IgD-negative memory B cell (primary cell): ENCODE measurements at regions not wholly inside any gene's neighbourhood (a gene's known extent, or its start where the extent isn't known, plus 50 kb on each side); places are given as distances from the start of the nearest gene placed in this dataset.
"Not testable (repeated sequence)": the region's sequence is repeated elsewhere in the genome, so short reads cannot be mapped to it uniquely, and the experiment has no call there.

ENCODE experiments used
- H3K27ac Mint-ChIP-seq, 3 donors: one replicate each; pipeline ENCODE4 v1.8.0; 2020 to 2022; ENCODE audit warnings: mild to moderate bottlenecking in 3 of 3, mixed read lengths in 3 of 3, moderate library complexity in 1 of 3
- H3K27me3 Mint-ChIP-seq: one replicate; pipeline ENCODE4 v1.8.0; 2021; ENCODE audit warnings: mixed read lengths
- H3K36me3 Mint-ChIP-seq: one replicate; pipeline ENCODE4 v1.8.0; 2020; ENCODE audit warnings: mild to moderate bottlenecking, mixed read lengths
- H3K4me1 Mint-ChIP-seq, 3 donors: one replicate each; pipeline ENCODE4 v1.8.0; 2020 to 2022; ENCODE audit warnings: mixed read lengths in 3 of 3, mild to moderate bottlenecking in 1 of 3
- H3K4me3 Mint-ChIP-seq, 4 donors: one replicate each; pipeline ENCODE4 v1.8.0; 2020 to 2022; ENCODE audit warnings: mild to moderate bottlenecking in 4 of 4, mixed read lengths in 4 of 4, moderate library complexity in 3 of 4
- H3K9me3 Mint-ChIP-seq, 3 donors: one replicate each; pipeline ENCODE4 v1.8.0; 2020 to 2021; ENCODE audit warnings: mixed read lengths in 3 of 3, mild to moderate bottlenecking in 1 of 3

DNA sequence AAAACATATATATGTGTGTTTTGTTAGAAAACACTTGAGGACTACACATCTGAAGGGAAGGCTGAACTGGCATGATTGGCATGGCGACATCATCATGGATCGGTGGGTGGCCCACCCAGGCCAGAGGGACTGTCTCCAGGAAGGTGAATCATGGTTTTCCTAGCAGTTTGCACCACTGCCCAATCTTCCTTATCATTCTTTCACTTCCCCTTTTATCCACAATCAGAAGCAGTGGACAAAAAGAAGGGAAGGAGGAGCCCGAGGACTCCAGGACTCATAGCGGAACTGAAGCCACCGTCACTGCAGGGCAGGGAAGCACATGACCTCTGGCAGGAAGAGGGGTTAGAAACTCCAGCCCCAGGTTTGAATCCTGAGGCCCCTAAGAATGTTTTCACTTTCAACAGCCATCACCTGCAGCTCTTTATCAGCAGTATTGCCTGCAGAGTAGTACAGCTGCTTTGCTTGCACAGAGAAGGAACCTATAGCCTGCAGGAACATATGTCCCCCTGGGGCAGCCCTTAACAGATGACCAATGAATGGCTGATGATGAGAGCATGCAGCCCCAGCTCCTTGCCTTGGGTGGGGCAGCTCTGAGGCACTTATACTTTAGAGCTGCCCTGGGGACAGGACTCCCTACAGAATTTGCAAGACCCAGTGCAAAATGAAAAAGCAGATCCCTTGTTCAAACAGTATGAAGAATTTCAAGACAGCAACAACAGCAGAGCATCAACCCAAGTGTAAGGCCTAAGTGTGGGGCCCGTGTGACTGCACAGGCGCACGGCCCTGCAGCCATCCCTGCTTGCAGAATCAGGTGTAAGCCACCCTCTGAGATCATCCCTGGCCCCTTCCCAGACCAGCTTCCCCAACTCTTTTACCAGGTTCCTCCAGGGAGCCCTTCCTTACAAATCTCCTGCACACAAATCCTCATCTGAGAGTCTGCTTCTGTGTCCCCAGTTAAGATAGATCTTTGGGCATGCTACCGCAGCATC lies 241.8 kb upstream of the IRF2BP2 start:
- H3K4me3 Mint-ChIP-seq, result peak overlapping the region in 1 of 4 donors; percentile 3
- peaks cover 8 to 21% (median 18%) of the 10 kb centered on the region in 3 donors for H3K4me1 Mint-ChIP-seq
- H3K27ac Mint-ChIP-seq, result no peak overlapping the region
- H3K27me3 Mint-ChIP-seq, result no peaks in the 10 kb centered on the region
- no peaks in the 10 kb centered on the region for H3K36me3 Mint-ChIP-seq
- no peaks in the 10 kb centered on the region for H3K9me3 Mint-ChIP-seq

DNA sequence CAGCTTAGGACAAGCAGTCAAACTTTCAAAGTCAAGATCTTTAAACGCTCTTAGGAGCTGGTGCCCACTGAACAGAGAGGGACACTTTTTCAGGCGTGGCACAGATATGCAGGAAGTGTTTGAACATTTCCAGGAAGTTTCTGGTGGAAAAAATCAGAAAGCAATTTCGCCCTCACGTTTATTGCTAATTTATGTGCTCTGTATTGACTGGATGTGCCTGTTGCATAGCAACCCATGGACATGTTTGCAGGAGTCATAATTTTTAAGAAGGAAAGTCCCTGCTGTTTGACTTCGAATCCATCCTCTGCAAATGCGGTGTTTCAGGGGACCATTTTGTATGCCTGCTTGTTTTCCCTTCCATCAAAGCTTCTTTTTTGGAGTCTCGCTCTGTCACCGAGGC lies 239.9 kb upstream of the IRF2BP2 start:
- Mint-ChIP-seq H3K4me3 (peak overlapping the region in 1 of 4 donors; percentile 50), H3K4me1 (peaks cover 10 to 28% (median 18%) of the 10 kb centered on the region in 3 donors), H3K9me3 (no peaks in the 10 kb centered on the region), H3K36me3 (no peaks in the 10 kb centered on the region), H3K27ac (no peak overlapping the region), H3K27me3 (no peaks in the 10 kb centered on the region)

- no peak overlapping the region for H3K4me3 Mint-ChIP-seq
- H3K9me3 Mint-ChIP-seq, result no peaks in the 10 kb centered on the region
- H3K36me3 Mint-ChIP-seq, result no peaks in the 10 kb centered on the region
- H3K27me3 Mint-ChIP-seq, result no peaks in the 10 kb centered on the region
- H3K27ac Mint-ChIP-seq, result peak overlapping the region in 1 of 3 donors; percentile 30
- peaks cover 17 to 33% (median 19%) of the 10 kb centered on the region in 3 donors for H3K4me1 Mint-ChIP-seq
Measured at GRCh38 chr1:234848972-234849649, 239.1 kb upstream of the IRF2BP2 start.

- H3K27ac Mint-ChIP-seq, H3K36me3 Mint-ChIP-seq, H3K9me3 Mint-ChIP-seq, H3K4me3 Mint-ChIP-seq, H3K27me3 Mint-ChIP-seq: not testable (repeated sequence)
- peaks cover 26 to 46% (median 32%) of the 10 kb centered on the region in 3 donors for H3K4me1 Mint-ChIP-seq
Measured at GRCh38 chr1:234846813-234847212, 236.8 kb upstream of the IRF2BP2 start.

DNA sequence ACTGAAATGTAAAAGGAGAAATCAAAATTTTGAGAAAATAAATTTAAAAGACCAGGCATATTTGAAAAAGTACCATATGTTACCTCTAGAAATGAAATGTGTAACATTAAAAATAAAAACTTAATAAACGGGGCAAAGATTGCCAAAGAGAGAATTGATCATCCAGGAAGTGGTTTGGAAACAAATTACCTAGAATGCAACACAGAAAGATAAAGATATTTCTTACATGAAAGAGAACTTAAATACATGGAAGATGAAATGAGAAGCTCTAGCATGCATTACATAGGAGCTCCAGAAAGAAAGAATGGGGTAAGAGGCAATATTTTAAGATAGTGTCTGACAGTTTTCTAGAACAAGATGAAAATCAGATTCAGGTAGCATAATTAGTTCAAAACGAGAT lies 235.9 kb upstream of the IRF2BP2 start:
- H3K36me3 Mint-ChIP-seq, result no peaks in the 10 kb centered on the region
- H3K9me3 Mint-ChIP-seq, result no peaks in the 10 kb centered on the region
- H3K4me1 Mint-ChIP-seq, result peaks cover 29 to 45% (median 38%) of the 10 kb centered on the region in 3 donors
- no peaks in the 10 kb centered on the region for H3K27me3 Mint-ChIP-seq
- H3K27ac Mint-ChIP-seq, result no peak overlapping the region
- no peak overlapping the region for H3K4me3 Mint-ChIP-seq

GRCh38 chr1:234845097-234845660 lies 235.2 kb upstream of the IRF2BP2 start:
- Mint-ChIP-seq H3K27me3 (no peaks in the 10 kb centered on the region), H3K4me3 (peak overlapping the region in 1 of 4 donors; percentile 39), H3K9me3 (no peaks in the 10 kb centered on the region), H3K36me3 (no peaks in the 10 kb centered on the region), H3K27ac (no peak overlapping the region), H3K4me1 (peaks cover 26 to 45% (median 44%) of the 10 kb centered on the region in 3 donors)

DNA sequence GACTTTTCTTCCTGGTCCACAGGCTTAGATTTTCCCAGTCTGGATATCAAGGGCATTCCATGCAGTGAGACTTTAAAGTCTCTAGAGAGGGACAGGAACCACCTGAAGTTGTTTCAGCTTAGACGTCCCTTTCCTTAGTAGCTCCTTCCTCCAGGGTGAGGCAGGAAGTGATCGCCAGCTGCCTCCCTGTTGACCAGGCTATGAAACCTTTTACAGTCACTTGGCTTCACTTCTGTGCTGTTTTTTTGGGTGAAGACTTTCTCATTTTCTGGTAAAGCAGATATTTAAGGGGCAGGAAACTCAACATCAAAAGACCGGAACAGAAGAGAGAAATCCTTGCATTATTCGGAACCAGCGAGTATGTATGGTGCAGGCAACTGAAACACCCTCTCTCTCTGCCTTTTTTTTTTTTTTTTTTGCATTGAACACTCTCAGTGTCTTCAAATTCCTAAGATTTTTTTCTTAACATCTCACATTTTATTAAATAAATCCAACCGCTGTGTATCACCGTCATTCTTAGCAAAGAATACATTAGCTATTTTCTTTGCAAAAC lies 234.6 kb upstream of the IRF2BP2 start:
- Mint-ChIP-seq H3K9me3 (no peaks in the 10 kb centered on the region), H3K27me3 (no peaks in the 10 kb centered on the region), H3K27ac (no peak overlapping the region), H3K4me1 (peaks cover 24 to 44% (median 42%) of the 10 kb centered on the region in 3 donors), H3K4me3 (peak overlapping the region in 3 of 4 donors; percentile 39 to 82 (median 73)), H3K36me3 (no peaks in the 10 kb centered on the region)

DNA sequence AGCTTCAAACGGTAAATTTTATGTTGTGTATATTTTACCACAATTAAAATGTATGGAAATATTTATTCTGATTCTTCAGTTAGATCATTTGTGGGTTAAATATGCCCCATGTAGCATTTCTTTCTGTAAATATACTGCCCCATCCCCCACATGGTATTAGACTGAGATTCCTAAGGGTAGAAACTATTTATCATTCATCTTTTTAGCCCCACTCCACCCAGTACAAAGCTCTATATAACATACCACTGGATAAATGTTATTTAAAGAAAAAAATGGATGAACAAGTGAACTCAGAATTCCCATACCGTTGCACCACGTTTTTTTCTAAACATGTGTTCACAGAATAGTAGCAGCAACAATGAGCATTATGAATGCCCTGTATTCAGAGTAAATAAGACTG lies 234.0 kb upstream of the IRF2BP2 start:
- Mint-ChIP-seq H3K4me1 (peaks cover 24 to 40% (median 37%) of the 10 kb centered on the region in 3 donors), H3K9me3 (no peaks in the 10 kb centered on the region), H3K4me3 (peak overlapping the region in 3 of 4 donors; percentile 39 to 82 (median 73)), H3K27me3 (no peaks in the 10 kb centered on the region), H3K36me3 (no peaks in the 10 kb centered on the region), H3K27ac (no peak overlapping the region)

DNA sequence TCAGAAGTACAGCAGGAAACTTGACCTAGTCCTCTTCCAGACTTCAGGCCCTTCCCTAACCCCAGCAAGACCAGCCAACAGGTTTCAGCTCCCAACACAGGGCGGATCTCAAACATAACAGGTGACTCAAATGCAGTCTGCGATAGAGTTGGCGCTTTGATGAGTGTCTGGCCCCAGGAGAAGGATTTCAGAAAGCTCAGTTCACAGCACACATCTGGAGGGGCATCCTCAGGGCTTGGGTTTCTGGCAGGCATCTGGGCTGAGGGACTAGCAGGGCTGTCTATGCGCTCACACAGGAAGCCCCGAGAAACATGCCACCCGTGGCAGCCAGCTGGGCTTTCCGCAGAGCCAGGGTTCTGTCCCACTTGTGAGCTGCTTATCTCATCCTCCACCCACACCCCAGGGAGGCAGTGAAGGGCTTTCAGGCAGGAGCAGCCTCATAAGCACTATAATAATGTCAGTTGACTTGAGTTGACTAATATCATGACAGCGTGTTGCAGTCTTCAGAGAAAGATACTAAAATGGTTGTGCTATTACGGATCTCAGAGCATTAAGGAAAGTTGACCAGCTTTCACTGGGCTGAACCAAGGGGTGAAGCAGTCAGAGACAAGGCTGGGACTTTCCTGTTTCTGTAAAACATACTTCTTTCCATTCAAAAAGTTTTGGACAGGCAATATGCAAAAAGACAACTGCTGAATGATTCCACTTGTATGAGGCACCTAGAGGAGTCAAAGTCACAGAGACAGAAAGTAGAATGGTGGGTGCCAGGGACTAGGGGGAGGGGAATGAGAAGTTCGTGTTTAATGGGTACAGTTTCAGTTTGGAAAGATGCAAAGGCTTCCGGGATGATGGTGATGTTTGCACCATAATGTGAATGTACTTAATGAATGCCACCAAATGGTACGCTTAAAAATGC lies 233.0 kb upstream of the IRF2BP2 start:
- Mint-ChIP-seq H3K4me1 (peaks cover 27 to 41% (median 40%) of the 10 kb centered on the region in 3 donors), H3K27ac (peak overlapping the region in 2 of 3 donors; percentile 35 to 61), H3K27me3 (no peaks in the 10 kb centered on the region), H3K36me3 (no peaks in the 10 kb centered on the region), H3K9me3 (no peaks in the 10 kb centered on the region), H3K4me3 (peak overlapping the region; percentile 33 to 89 (median 50))

- H3K36me3 Mint-ChIP-seq, result no peaks in the 10 kb centered on the region
- peak overlapping the region in 2 of 3 donors; percentile 35 to 77 for H3K27ac Mint-ChIP-seq
- no peaks in the 10 kb centered on the region for H3K27me3 Mint-ChIP-seq
- H3K9me3 Mint-ChIP-seq, result no peaks in the 10 kb centered on the region
- H3K4me3 Mint-ChIP-seq, result peak overlapping the region in 1 of 4 donors; percentile 39
- peaks cover 27 to 41% (median 40%) of the 10 kb centered on the region in 3 donors for H3K4me1 Mint-ChIP-seq
Measured at GRCh38 chr1:234841710-234842231, 231.8 kb upstream of the IRF2BP2 start.

DNA sequence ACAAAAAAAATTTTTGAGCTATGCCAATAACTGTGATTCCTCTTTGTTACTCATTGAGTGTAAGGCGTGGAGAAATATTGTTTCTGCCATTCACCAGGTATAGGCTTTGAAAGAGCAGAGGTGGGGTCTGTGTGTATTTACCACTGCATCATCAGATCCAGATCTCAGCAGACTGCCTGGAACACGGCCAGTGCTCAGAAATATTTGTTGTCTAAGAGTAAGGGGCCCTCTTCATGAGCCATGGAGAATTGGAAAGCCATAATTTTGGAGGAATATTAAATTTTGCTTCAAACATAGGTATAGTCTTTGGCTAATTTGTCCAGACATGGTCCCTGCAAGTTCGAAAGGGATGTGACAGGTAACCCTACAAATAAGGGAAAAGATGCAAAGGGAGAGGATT lies 231.3 kb upstream of the IRF2BP2 start:
- Mint-ChIP-seq H3K36me3 (no peaks in the 10 kb centered on the region), H3K9me3 (no peaks in the 10 kb centered on the region), H3K4me3 (no peak overlapping the region), H3K4me1 (peaks cover 27 to 41% (median 40%) of the 10 kb centered on the region in 3 donors), H3K27me3 (no peaks in the 10 kb centered on the region), H3K27ac (peak overlapping the region in 1 of 3 donors; percentile 77)

- Mint-ChIP-seq H3K4me3 (no peak overlapping the region), H3K27me3 (no peaks in the 10 kb centered on the region), H3K27ac (peak overlapping the region in 1 of 3 donors; percentile 66), H3K4me1 (peaks cover 27 to 41% (median 40%) of the 10 kb centered on the region in 3 donors), H3K9me3 (no peaks in the 10 kb centered on the region), H3K36me3 (no peaks in the 10 kb centered on the region)
Measured at GRCh38 chr1:234840843-234841242, 230.9 kb upstream of the IRF2BP2 start.

DNA sequence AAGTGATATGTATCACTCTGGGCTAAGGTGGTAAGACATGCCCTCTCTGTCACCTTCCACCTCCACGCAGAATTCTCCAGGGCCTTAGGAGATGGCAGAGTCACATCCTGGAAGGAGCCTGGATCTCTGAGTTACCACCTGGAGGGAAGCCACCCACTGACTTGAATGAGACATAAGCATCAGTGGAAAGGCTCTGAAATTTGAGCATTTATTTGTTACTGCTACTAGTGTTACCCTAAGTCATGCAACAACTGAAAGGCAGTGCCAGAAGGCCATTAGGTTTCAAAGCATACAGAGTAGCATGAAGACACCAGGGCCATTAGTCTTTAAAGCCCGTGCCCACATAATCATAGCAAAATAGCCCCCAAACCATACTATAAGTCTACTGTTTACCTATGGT lies 230.3 kb upstream of the IRF2BP2 start:
- no peaks in the 10 kb centered on the region for H3K36me3 Mint-ChIP-seq
- H3K4me1 Mint-ChIP-seq, result peaks cover 27 to 40% (median 37%) of the 10 kb centered on the region in 3 donors
- H3K27me3 Mint-ChIP-seq, result no peaks in the 10 kb centered on the region
- H3K4me3 Mint-ChIP-seq, result no peak overlapping the region
- H3K9me3 Mint-ChIP-seq, result no peaks in the 10 kb centered on the region
- H3K27ac Mint-ChIP-seq, result peak overlapping the region in 1 of 3 donors; percentile 66

DNA sequence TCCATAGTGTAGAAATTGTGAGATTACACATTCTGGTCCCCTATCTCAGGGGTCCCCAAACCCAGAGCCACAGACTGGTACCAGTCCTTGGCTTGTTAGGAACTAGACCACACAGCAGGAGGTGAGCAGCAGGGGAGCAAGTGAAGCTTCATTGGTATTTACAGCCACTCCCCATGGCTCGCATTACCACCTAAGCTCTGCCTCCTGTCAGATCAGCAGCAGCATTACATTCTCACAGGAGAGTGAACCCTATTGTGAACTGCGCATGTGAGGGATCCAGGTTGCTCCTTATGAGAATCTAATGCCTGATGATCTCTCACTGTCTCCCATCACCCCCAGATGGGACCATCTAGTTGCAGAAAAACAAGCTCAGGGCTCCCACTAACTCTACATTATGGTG lies 229.7 kb upstream of the IRF2BP2 start:
- H3K4me3 Mint-ChIP-seq, result no peak overlapping the region
- peaks cover 27 to 36% (median 33%) of the 10 kb centered on the region in 3 donors for H3K4me1 Mint-ChIP-seq
- H3K9me3 Mint-ChIP-seq, result no peaks in the 10 kb centered on the region
- H3K27ac Mint-ChIP-seq, result no peak overlapping the region
- no peaks in the 10 kb centered on the region for H3K36me3 Mint-ChIP-seq
- H3K27me3 Mint-ChIP-seq, result no peaks in the 10 kb centered on the region
